HEK293 (cell line): ENCODE measurements at regions not wholly inside any gene's neighbourhood (a gene's known extent, or its start where the extent isn't known, plus 50 kb on each side); places are given as distances from the start of the nearest gene placed in this dataset.

ENCODE experiments used
- CTCF ChIA-PET: fragments of 350-600 bp; formaldehyde crosslinking; extraction: SDS; loops from one replicate; lab custom pipeline; 2021; ENCODE audit warnings: antibody characterized with exemption; lab: Yijun Ruan, JAX
- POLR2A ChIA-PET: fragments of 300-600 bp; formaldehyde crosslinking; extraction: SDS; loops from one replicate; lab custom pipeline; 2020; ENCODE audit warnings: antibody characterized with exemption, inconsistent platforms; lab: Yijun Ruan, JAX
- H3K27ac ChIP-seq: fragments of 200-500 bp; sonication (Bioruptor generic); 2 replicates; pipeline ENCODE4 v1.5.1; 2014; ENCODE audit warnings: low read depth, low read length, control low read depth, inconsistent platforms; ENCODE audit errors: extremely low read depth
- H3K36me3 ChIP-seq, 2 experiments: fragments of 200-500 bp in 1 of 2; sonication (Bioruptor generic) in 1 of 2; 1 replicate in 1 of 2; 2 replicates in 1 of 2; pipeline ENCODE4 v1.5.1; 2014 to 2017; ENCODE audit warnings: inconsistent platforms in 2 of 2, low read length in 2 of 2; ENCODE audit not compliant: control insufficient read depth in 2 of 2, insufficient read depth in 1 of 2
- H3K4me1 ChIP-seq: fragments of 200-500 bp; sonication (Bioruptor generic); 2 replicates; pipeline ENCODE4 v1.5.1; 2014; ENCODE audit warnings: mild to moderate bottlenecking, low read length, inconsistent platforms; ENCODE audit not compliant: control insufficient read depth, insufficient read depth
- H3K4me3 ChIP-seq: 2 replicates; pipeline ENCODE4 v1.5.1; 2011; ENCODE audit warnings: low read depth, mild to moderate bottlenecking, control low read depth, low read length, moderate library complexity
- H3K9me3 ChIP-seq: fragments of 200-500 bp; sonication (Bioruptor generic); 2 replicates; pipeline ENCODE4 v1.5.1; 2014; ENCODE audit warnings: low read depth, low read length, inconsistent platforms; ENCODE audit not compliant: control insufficient read depth, insufficient read depth
- BCL6B ChIP-seq: fragments of 450-650 bp; formaldehyde crosslinking; IDR thresholded peaks from 2 replicates; pipeline ENCODE4 v1.5.1; 2017; ENCODE audit warnings: missing biosample characterization, missing genetic modification characterization
- OVOL3 ChIP-seq: fragments of 450-650 bp; formaldehyde crosslinking; IDR thresholded peaks from 2 replicates; pipeline ENCODE4 v1.5.1; 2016; ENCODE audit warnings: missing biosample characterization, missing genetic modification characterization
- REPIN1 ChIP-seq: fragments of 450-650 bp; formaldehyde crosslinking; IDR thresholded peaks from 2 replicates; pipeline ENCODE4 v1.5.1; 2017; ENCODE audit warnings: missing biosample characterization, missing genetic modification characterization, low read depth
- REST ChIP-seq: fragments of 450-650 bp; formaldehyde crosslinking; IDR thresholded peaks from 2 replicates; pipeline ENCODE4 v1.5.1; 2016; ENCODE audit warnings: missing biosample characterization, missing genetic modification characterization
- ZBTB1 ChIP-seq: fragments of 450-650 bp; formaldehyde crosslinking; IDR thresholded peaks from 2 replicates; pipeline ENCODE4 v1.5.1; 2016; ENCODE audit warnings: missing biosample characterization, missing genetic modification characterization
- ZBTB6 ChIP-seq: fragments of 450-650 bp; formaldehyde crosslinking; IDR thresholded peaks from 2 replicates; pipeline ENCODE4 v1.5.1; 2017; ENCODE audit warnings: missing biosample characterization, missing genetic modification characterization
- ZBTB7A ChIP-seq: fragments of 450-650 bp; formaldehyde crosslinking; IDR thresholded peaks from 2 replicates; pipeline ENCODE4 v1.5.1; 2016; ENCODE audit warnings: low read depth, missing biosample characterization, missing genetic modification characterization
- ZFHX2 ChIP-seq: fragments of 450-650 bp; formaldehyde crosslinking; conservative IDR thresholded peaks from 2 replicates; pipeline ENCODE4 v1.5.1; 2016; ENCODE audit warnings: missing biosample characterization, missing genetic modification characterization
- ZFP3 ChIP-seq: fragments of 450-650 bp; formaldehyde crosslinking; IDR thresholded peaks from 2 replicates; pipeline ENCODE4 v1.5.1; 2016; ENCODE audit warnings: low read depth, missing biosample characterization, missing genetic modification characterization
- ZFP69B ChIP-seq: fragments of 450-650 bp; formaldehyde crosslinking; IDR thresholded peaks from 2 replicates; pipeline ENCODE4 v1.5.1; 2016; ENCODE audit warnings: missing biosample characterization, missing genetic modification characterization
- ZNF114 ChIP-seq: fragments of 450-650 bp; formaldehyde crosslinking; IDR thresholded peaks from 2 replicates; pipeline ENCODE4 v1.5.0; 2017; ENCODE audit warnings: missing biosample characterization, missing genetic modification characterization
- ZNF148 ChIP-seq: fragments of 450-650 bp; formaldehyde crosslinking; IDR thresholded peaks from 2 replicates; pipeline ENCODE4 v1.5.0; 2017; ENCODE audit warnings: missing biosample characterization, missing genetic modification characterization, borderline replicate concordance
- ZNF202 ChIP-seq: fragments of 450-650 bp; formaldehyde crosslinking; IDR thresholded peaks from 2 replicates; pipeline ENCODE4 v1.5.1; 2016; ENCODE audit warnings: missing biosample characterization, missing genetic modification characterization, borderline replicate concordance
- ZNF223 ChIP-seq: fragments of 450-650 bp; formaldehyde crosslinking; IDR thresholded peaks from 2 replicates; pipeline ENCODE4 v1.5.1; 2016; ENCODE audit warnings: missing biosample characterization, missing genetic modification characterization
- ZNF394 ChIP-seq: fragments of 450-650 bp; formaldehyde crosslinking; IDR thresholded peaks from 2 replicates; pipeline ENCODE4 v1.5.1; 2016; ENCODE audit warnings: missing biosample characterization, missing genetic modification characterization, mild to moderate bottlenecking, moderate library complexity, borderline replicate concordance
- ZNF433 ChIP-seq: fragments of 450-650 bp; formaldehyde crosslinking; IDR thresholded peaks from 2 replicates; pipeline ENCODE4 v1.5.1; 2016; ENCODE audit warnings: missing biosample characterization, missing genetic modification characterization, low read depth
- ZNF580 ChIP-seq: fragments of 450-650 bp; formaldehyde crosslinking; IDR thresholded peaks from 2 replicates; pipeline ENCODE4 v1.5.1; 2016; ENCODE audit warnings: missing biosample characterization, missing genetic modification characterization
- ZNF626 ChIP-seq: fragments of 450-650 bp; sonication (Bioruptor Pico); formaldehyde crosslinking; IDR thresholded peaks from 2 replicates; pipeline ENCODE4 v1.5.1; 2018; ENCODE audit warnings: missing biosample characterization, missing genetic modification characterization, inconsistent platforms
- ZNF701 ChIP-seq: fragments of 450-650 bp; formaldehyde crosslinking; IDR thresholded peaks from 2 replicates; pipeline ENCODE4 v1.5.1; 2016; ENCODE audit warnings: missing biosample characterization, missing genetic modification characterization
- ZNF837 ChIP-seq: fragments of 450-650 bp; formaldehyde crosslinking; IDR thresholded peaks from 2 replicates; pipeline ENCODE4 v1.5.1; 2016; ENCODE audit warnings: missing biosample characterization, missing genetic modification characterization
- ZSCAN16 ChIP-seq: fragments of 450-650 bp; formaldehyde crosslinking; IDR thresholded peaks from 2 replicates; pipeline ENCODE4 v1.5.1; 2016; ENCODE audit warnings: missing biosample characterization, missing genetic modification characterization
- ZSCAN4 ChIP-seq: fragments of 450-650 bp; formaldehyde crosslinking; IDR thresholded peaks from 2 replicates; pipeline ENCODE4 v1.5.1; 2017; ENCODE audit warnings: missing biosample characterization, missing genetic modification characterization

GRCh38 chr1:80054129-80054528 is 1047.6 kb upstream of the ADGRL4 start (continued):
- TF ChIP-seq BCL6B (tag by site-specific recombination), result peak; percentile 92
- TF ChIP-seq ZSCAN4, result peak; percentile 67
- no peak for TF ChIP-seq ZNF837 (tag by site-specific recombination)
- peak; percentile 77; the same call in 1 of the 2 replicates for TF ChIP-seq ZBTB6 (tag by site-specific recombination)
- TF ChIP-seq ZBTB1 (tag by site-specific recombination), result 0 out of 2 replicates have a peak, but pooled peaks have one; percentile 71
- TF ChIP-seq, all 188 proteins: peak for 129

- Histone ChIP-seq H3K4me3 (no peak overlapping the region), H3K9me3 (no peaks in the 10 kb centered on the region), H3K36me3 (no peaks in the 10 kb centered on the region), H3K4me1 (no peaks in the 10 kb centered on the region), H3K27ac (no peak overlapping the region; the same call in 1 of the 2 replicates)
- TF ChIP-seq REST (tag by site-specific recombination) (no peak), ZNF202 (tag by site-specific recombination) (peak; percentile 36; the same call in 1 of the 2 replicates)
- POLR2A ChIA-PET, result no interaction called here
- CTCF ChIA-PET, result interaction anchor here (0.7 kb wide), 1 partner anchor 36 kb away, joined by 4 read pairs; no protein-coding TSS in a partner anchor
Observed at GRCh38 chr1:80053613-80054012, 1047.1 kb upstream of the ADGRL4 start.

GRCh38 chr1:80050523-80050922 is 1044.0 kb upstream of the ADGRL4 start:
- ChIA-PET CTCF (no interaction called here), POLR2A (no interaction called here)
- H3K36me3 ChIP-seq, result no peaks in the 10 kb centered on the region
- H3K4me1 ChIP-seq, result no peaks in the 10 kb centered on the region
- H3K9me3 ChIP-seq, result no peaks in the 10 kb centered on the region
- TF ChIP-seq ZNF701, result no peak
- no peak for TF ChIP-seq ZNF223 (tag by site-specific recombination)
- TF ChIP-seq ZFP3 (tag by site-specific recombination), result no peak
- TF ChIP-seq OVOL3 (tag by site-specific recombination), result no peak
- TF ChIP-seq ZNF114 (tag by site-specific recombination), result no peak
- TF ChIP-seq REPIN1 (tag by site-specific recombination), result no peak
- no peak for TF ChIP-seq ZSCAN16 (tag by site-specific recombination)
- no peak for TF ChIP-seq ZNF580
- TF ChIP-seq ZFHX2 (tag by site-specific recombination), result no peak
- TF ChIP-seq ZNF626 (tag by site-specific recombination), result no peak
- no peak for TF ChIP-seq ZFP69B
- TF ChIP-seq ZNF433, result no peak
- no peak for TF ChIP-seq ZNF394 (tag by site-specific recombination)
- no peak for TF ChIP-seq ZBTB7A (tag by site-specific recombination)
- no peak for TF ChIP-seq ZNF148
- no peak overlapping the region for H3K4me3 ChIP-seq
- no peak overlapping the region for H3K27ac ChIP-seq
